Neuronal stem cell (in vitro differentiated cells): ENCODE measurements at regions not wholly inside any gene's neighbourhood (a gene's known extent, or its start where the extent isn't known, plus 50 kb on each side); places are given as distances from the start of the nearest gene placed in this dataset.

Source experiments
- DNase-seq: peaks from one replicate; pipeline ENCODE4 v3.0.0-alpha.2; 2013; ENCODE audit warnings: low spot score
- H2AFZ ChIP-seq: one replicate; pipeline ENCODE4 v1.6.1; 2013; ENCODE audit warnings: mild to moderate bottlenecking, low read length, inconsistent platforms
- H2AK5ac ChIP-seq: 2 replicates; pipeline ENCODE4 v1.6.1; 2013; ENCODE audit warnings: low read depth, mild to moderate bottlenecking, inconsistent platforms, low read length, moderate library complexity, mixed read lengths
- H2BK120ac ChIP-seq: 2 replicates; pipeline ENCODE4 v1.6.1; 2013; ENCODE audit warnings: low read depth, mild to moderate bottlenecking, inconsistent platforms, low read length, moderate library complexity, mixed read lengths
- H2BK12ac ChIP-seq: one replicate; pipeline ENCODE4 v1.6.1; 2013; ENCODE audit warnings: low read length, inconsistent platforms
- H2BK15ac ChIP-seq: 2 replicates; pipeline ENCODE4 v1.6.1; 2013; ENCODE audit warnings: mild to moderate bottlenecking, low read length, inconsistent platforms, mixed read lengths
- H2BK5ac ChIP-seq: one replicate; pipeline ENCODE4 v1.6.1; 2013; ENCODE audit warnings: inconsistent platforms, mild to moderate bottlenecking, low read length, moderate library complexity
- H3K14ac ChIP-seq: one replicate; pipeline ENCODE4 v1.6.1; 2013; ENCODE audit warnings: low read length, inconsistent platforms
- H3K18ac ChIP-seq: 2 replicates; pipeline ENCODE4 v1.6.1; 2013; ENCODE audit warnings: low read length, inconsistent platforms
- H3K23ac ChIP-seq: 2 replicates; pipeline ENCODE4 v1.6.1; 2013; ENCODE audit warnings: low read depth, mild to moderate bottlenecking, mixed read lengths, low read length, inconsistent platforms; ENCODE audit not compliant: poor library complexity
- H3K27ac ChIP-seq: replicated peaks from 3 replicates; pipeline ENCODE4 v1.5.1; 2013; ENCODE audit warnings: low read length, inconsistent platforms
- H3K27me3 ChIP-seq, 3 experiments: 2 replicates each; pipeline ENCODE4 v1.6.1; 2013; ENCODE audit warnings: low read length in 3 of 3, mild to moderate bottlenecking in 2 of 3, inconsistent platforms in 1 of 3, low read depth in 1 of 3, mixed read lengths in 1 of 3, moderate library complexity in 1 of 3; ENCODE audit not compliant: control insufficient read depth in 3 of 3, insufficient read depth in 3 of 3
- H3K36me3 ChIP-seq, 2 donors: replicated peaks in 1 of 2; 2 replicates each; pipeline ENCODE4 v1.6.1; 2013; ENCODE audit warnings: low read length in 2 of 2; ENCODE audit not compliant: control insufficient read depth in 2 of 2, insufficient read depth in 2 of 2
- H3K4ac ChIP-seq: 2 replicates; pipeline ENCODE4 v1.6.1; 2013; ENCODE audit warnings: inconsistent platforms, mild to moderate bottlenecking, low read length, moderate library complexity
- H3K4me1 ChIP-seq, 2 donors: 1 replicate in 1 of 2; 2 replicates in 1 of 2; pipeline ENCODE4 v1.6.1; 2013; ENCODE audit warnings: low read length in 2 of 2, low read depth in 1 of 2; ENCODE audit not compliant: control insufficient read depth in 2 of 2, insufficient read depth in 1 of 2
- H3K4me2 ChIP-seq: one replicate; pipeline ENCODE4 v1.6.1; 2013; ENCODE audit warnings: mild to moderate bottlenecking, low read length, inconsistent platforms; ENCODE audit not compliant: insufficient read depth, poor library complexity, severe bottlenecking
- H3K4me3 ChIP-seq, 2 donors: 2 replicates each; pipeline ENCODE4 v1.5.1; 2013; ENCODE audit warnings: low read length in 2 of 2, mild to moderate bottlenecking in 2 of 2, inconsistent platforms in 1 of 2, moderate library complexity in 1 of 2
- H3K79me1 ChIP-seq: one replicate; pipeline ENCODE4 v1.6.1; 2013; ENCODE audit warnings: low read depth, mild to moderate bottlenecking, inconsistent platforms, low read length, moderate library complexity
- H3K9ac ChIP-seq: one replicate; pipeline ENCODE4 v1.6.1; 2013; ENCODE audit warnings: mild to moderate bottlenecking, low read depth, low read length, inconsistent platforms; ENCODE audit not compliant: poor library complexity
- H3K9me3 ChIP-seq, 2 donors: replicated peaks in 1 of 2; 2 replicates each; pipeline versions ENCODE3 to v1.6.1; 2013; ENCODE audit warnings: low read length in 2 of 2, mild to moderate bottlenecking in 2 of 2, inconsistent platforms in 1 of 2, low read depth in 1 of 2, mixed read lengths in 1 of 2, moderate library complexity in 1 of 2; ENCODE audit not compliant: control insufficient read depth in 2 of 2, insufficient read depth in 1 of 2
- H4K8ac ChIP-seq: one replicate; pipeline ENCODE4 v1.6.1; 2013; ENCODE audit warnings: low read depth, mild to moderate bottlenecking, inconsistent platforms, low read length, moderate library complexity
- H4K91ac ChIP-seq: one replicate; pipeline ENCODE4 v1.6.1; 2013; ENCODE audit warnings: low read length, low read depth, mild to moderate bottlenecking, inconsistent platforms; ENCODE audit not compliant: poor library complexity
- WGBS, 2 donors: extraction: QIAGEN DNeasy Blood & Tissue Kit; methylation state at CpG; one replicate each; pipeline ENCODE4 v1.1.7; 2013; ENCODE audit warnings: missing lambda C conversion rate in 2 of 2, mixed read lengths in 1 of 2; ENCODE audit not compliant: insufficient read length in 2 of 2, insufficient replicate concordance in 1 of 2; ENCODE audit errors: extremely low coverage in 2 of 2; 5-methylcytosine and 5-hydroxymethylcytosine counted together

DNA sequence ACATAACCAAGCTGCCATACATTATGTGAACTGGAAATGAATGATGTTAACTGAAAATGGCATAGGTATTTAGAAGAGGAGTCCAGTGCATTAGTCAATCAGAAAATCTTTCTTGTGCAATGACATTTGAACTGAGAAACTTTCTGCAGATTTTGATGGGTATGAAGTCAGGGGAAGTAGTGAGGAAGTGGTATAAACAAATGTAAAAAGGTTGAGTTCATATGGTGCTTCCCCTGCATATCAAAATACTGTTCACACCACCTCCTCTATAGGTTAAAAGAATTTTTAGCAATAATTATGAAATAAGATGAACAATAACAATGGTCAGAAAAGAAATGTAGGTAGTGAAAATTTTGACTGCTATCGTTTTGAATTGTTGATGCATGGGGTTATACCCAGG lies 800.0 kb downstream of the SLITRK6 start:
- no CpG with 5 or more reads among the region's 1 CpG for WGBS, 2 donors
- Histone ChIP-seq H3K14ac (no peak overlapping the region), H3K9ac (no peak overlapping the region), H2AK5ac (no peak overlapping the region), H3K79me1 (no peaks in the 10 kb centered on the region), H3K4me1 (no peaks in the 10 kb centered on the region), H4K8ac (no peak overlapping the region), H3K27me3 (no peaks in the 10 kb centered on the region), H3K9me3 (no peaks in the 10 kb centered on the region), H2AFZ (no peak overlapping the region), H4K91ac (no peak overlapping the region), H3K4me2 (no peak overlapping the region), H2BK120ac (no peak overlapping the region), H3K4ac (no peak overlapping the region), H3K23ac (no peak overlapping the region), H3K36me3 (no peaks in the 10 kb centered on the region), H2BK5ac (no peak overlapping the region), H3K27ac (no peak overlapping the region), H3K4me3 (no peak overlapping the region), H2BK12ac (no peak overlapping the region), H3K18ac (no peak overlapping the region), H2BK15ac (no peak overlapping the region)
- DNase-seq = no peak

- no peak overlapping the region for H3K4me3 ChIP-seq
- H4K8ac ChIP-seq = no peak overlapping the region
- no peaks in the 10 kb centered on the region for H3K27me3 ChIP-seq
- H2AK5ac ChIP-seq = no peak overlapping the region
- no peaks in the 10 kb centered on the region for H3K4me1 ChIP-seq
- H3K4me2 ChIP-seq = no peak overlapping the region
- no peaks in the 10 kb centered on the region for H3K9me3 ChIP-seq
- H2BK5ac ChIP-seq = no peak overlapping the region
- no peaks in the 10 kb centered on the region for H3K36me3 ChIP-seq
- H2AFZ ChIP-seq = no peak overlapping the region
- DNase-seq = no peak
- H3K79me1 ChIP-seq = no peaks in the 10 kb centered on the region
- H2BK12ac ChIP-seq = no peak overlapping the region
- no peak overlapping the region for H4K91ac ChIP-seq
- H3K4ac ChIP-seq = no peak overlapping the region
- no peak overlapping the region for H3K23ac ChIP-seq
- no peak overlapping the region for H2BK120ac ChIP-seq
- no peak overlapping the region for H3K9ac ChIP-seq
- no peak overlapping the region for H3K14ac ChIP-seq
- no peak overlapping the region for H3K18ac ChIP-seq
- H3K27ac ChIP-seq = no peak overlapping the region
- no peak overlapping the region for H2BK15ac ChIP-seq
Observed at GRCh38 chr13:84998681-84999080, 800.5 kb downstream of the SLITRK6 start.

- Histone ChIP-seq H3K27me3 (no peaks in the 10 kb centered on the region), H2BK5ac (no peak overlapping the region), H3K4me1 (no peaks in the 10 kb centered on the region), H3K4me2 (no peak overlapping the region), H2AK5ac (no peak overlapping the region), H2BK120ac (no peak overlapping the region), H2BK15ac (no peak overlapping the region), H3K18ac (no peak overlapping the region), H2AFZ (no peak overlapping the region), H3K79me1 (no peaks in the 10 kb centered on the region), H3K27ac (no peak overlapping the region), H3K36me3 (no peaks in the 10 kb centered on the region), H4K91ac (no peak overlapping the region), H4K8ac (no peak overlapping the region), H3K23ac (no peak overlapping the region), H2BK12ac (no peak overlapping the region), H3K9me3 (no peaks in the 10 kb centered on the region), H3K9ac (no peak overlapping the region), H3K14ac (no peak overlapping the region), H3K4ac (no peak overlapping the region), H3K4me3 (no peak overlapping the region)
- no peak for DNase-seq
- no CpG with 5 or more reads among the region's 1 CpG for WGBS, 2 donors
Observed at GRCh38 chr13:84997858-84998257, 801.4 kb downstream of the SLITRK6 start.

DNA sequence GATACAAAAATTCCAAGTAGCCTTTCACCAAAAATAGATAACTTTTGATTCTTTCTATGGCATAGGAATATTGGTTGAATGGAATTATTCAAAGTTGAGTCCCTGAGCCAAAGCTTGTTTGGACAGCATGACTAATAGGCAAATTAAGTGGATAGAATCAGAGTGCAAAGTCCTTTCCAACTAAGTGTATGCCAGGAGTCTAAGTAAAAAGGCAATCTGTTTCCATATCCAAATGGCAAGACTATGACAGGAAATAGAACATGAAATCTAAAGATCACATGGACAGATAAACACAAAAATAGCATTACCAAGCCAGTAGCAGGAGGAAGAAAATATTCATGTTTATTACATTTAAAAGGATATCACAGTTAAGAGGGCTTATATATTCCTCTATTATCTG lies 804.6 kb downstream of the SLITRK6 start:
- H2BK12ac ChIP-seq = no peak overlapping the region
- H3K23ac ChIP-seq = no peak overlapping the region
- no peak overlapping the region for H3K14ac ChIP-seq
- H4K8ac ChIP-seq = no peak overlapping the region
- no peaks in the 10 kb centered on the region for H3K4me1 ChIP-seq
- H3K4me2 ChIP-seq = no peak overlapping the region
- no peak overlapping the region for H3K27ac ChIP-seq
- no peak overlapping the region for H2BK15ac ChIP-seq
- H2AK5ac ChIP-seq = no peak overlapping the region
- H3K18ac ChIP-seq = no peak overlapping the region
- no peak overlapping the region for H2BK120ac ChIP-seq
- H3K4me3 ChIP-seq = no peak overlapping the region
- H3K36me3 ChIP-seq = no peaks in the 10 kb centered on the region
- no peak overlapping the region for H2AFZ ChIP-seq
- H3K4ac ChIP-seq = no peak overlapping the region
- H2BK5ac ChIP-seq = no peak overlapping the region
- DNase-seq = no peak
- no peaks in the 10 kb centered on the region for H3K79me1 ChIP-seq
- H3K27me3 ChIP-seq = no peaks in the 10 kb centered on the region
- H3K9ac ChIP-seq = no peak overlapping the region
- H3K9me3 ChIP-seq = no peaks in the 10 kb centered on the region
- H4K91ac ChIP-seq = no peak overlapping the region
